PFSK-1 (cell line): ENCODE measurements at regions not wholly inside any gene's neighbourhood (a gene's known extent, or its start where the extent isn't known, plus 50 kb on each side); places are given as distances from the start of the nearest gene placed in this dataset.

Experiments
- FOXP2 ChIP-seq: optimal IDR thresholded peaks from 2 replicates; pipeline ENCODE3; 2011; ENCODE audit warnings: borderline replicate concordance, control low read depth, inconsistent platforms; ENCODE audit not compliant: insufficient read depth; ENCODE audit errors: extremely low read length, extremely low read depth
- POLR2AphosphoS5 ChIP-seq: IDR thresholded peaks from 2 replicates; pipeline ENCODE4 v1.6.1; 2012; ENCODE audit warnings: low read depth, mild to moderate bottlenecking, control low read depth, low read length, moderate library complexity
- SIN3A ChIP-seq: IDR thresholded peaks from 2 replicates; pipeline ENCODE4 v1.6.1; 2012; ENCODE audit warnings: mild to moderate bottlenecking, low read length, moderate library complexity, borderline replicate concordance; ENCODE audit not compliant: insufficient read depth
- TAF1 ChIP-seq: IDR thresholded peaks from 2 replicates; pipeline ENCODE4 v1.6.1; 2012; ENCODE audit warnings: low read length, control low read depth, borderline replicate concordance; ENCODE audit not compliant: insufficient read depth
- TF ChIP-seq, protein P1 (sequence below), 2 experiments: IDR thresholded peaks; 2 replicates each; pipeline versions ENCODE4 v1.6.1 to v1.8.0; 2011 to 2012; ENCODE audit warnings: low read depth in 2 of 2, low read length in 2 of 2, control low read depth in 1 of 2, inconsistent platforms in 1 of 2, mild to moderate bottlenecking in 1 of 2, moderate library complexity in 1 of 2; ENCODE audit not compliant: insufficient read depth in 1 of 2

DNA sequence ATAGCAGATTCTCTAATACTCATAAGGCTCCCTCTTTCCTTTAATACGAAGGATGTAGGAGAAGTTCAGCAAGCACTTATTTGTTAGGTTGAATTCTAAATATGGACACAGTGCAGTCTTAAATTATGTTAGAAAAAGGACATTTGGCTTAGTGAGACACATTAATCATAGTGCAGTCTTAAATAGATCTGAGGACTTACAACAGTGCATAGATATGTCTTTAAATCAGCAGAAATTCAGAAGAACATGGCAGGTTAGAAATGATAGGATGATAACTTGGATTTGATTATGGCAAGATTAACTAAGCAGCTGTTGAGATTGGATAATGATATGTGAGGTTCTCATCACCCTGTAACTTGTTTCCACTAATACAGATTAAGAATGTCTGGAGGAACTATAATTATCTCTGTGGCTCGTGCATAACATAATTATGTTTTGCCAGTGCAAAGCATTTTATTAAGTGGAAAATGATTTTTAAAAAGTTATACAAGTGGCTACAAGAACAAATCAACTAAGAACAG, 485.9 kb downstream of the USP25 start:
- no peak for TF ChIP-seq TAF1
- TF ChIP-seq, protein P1, sequence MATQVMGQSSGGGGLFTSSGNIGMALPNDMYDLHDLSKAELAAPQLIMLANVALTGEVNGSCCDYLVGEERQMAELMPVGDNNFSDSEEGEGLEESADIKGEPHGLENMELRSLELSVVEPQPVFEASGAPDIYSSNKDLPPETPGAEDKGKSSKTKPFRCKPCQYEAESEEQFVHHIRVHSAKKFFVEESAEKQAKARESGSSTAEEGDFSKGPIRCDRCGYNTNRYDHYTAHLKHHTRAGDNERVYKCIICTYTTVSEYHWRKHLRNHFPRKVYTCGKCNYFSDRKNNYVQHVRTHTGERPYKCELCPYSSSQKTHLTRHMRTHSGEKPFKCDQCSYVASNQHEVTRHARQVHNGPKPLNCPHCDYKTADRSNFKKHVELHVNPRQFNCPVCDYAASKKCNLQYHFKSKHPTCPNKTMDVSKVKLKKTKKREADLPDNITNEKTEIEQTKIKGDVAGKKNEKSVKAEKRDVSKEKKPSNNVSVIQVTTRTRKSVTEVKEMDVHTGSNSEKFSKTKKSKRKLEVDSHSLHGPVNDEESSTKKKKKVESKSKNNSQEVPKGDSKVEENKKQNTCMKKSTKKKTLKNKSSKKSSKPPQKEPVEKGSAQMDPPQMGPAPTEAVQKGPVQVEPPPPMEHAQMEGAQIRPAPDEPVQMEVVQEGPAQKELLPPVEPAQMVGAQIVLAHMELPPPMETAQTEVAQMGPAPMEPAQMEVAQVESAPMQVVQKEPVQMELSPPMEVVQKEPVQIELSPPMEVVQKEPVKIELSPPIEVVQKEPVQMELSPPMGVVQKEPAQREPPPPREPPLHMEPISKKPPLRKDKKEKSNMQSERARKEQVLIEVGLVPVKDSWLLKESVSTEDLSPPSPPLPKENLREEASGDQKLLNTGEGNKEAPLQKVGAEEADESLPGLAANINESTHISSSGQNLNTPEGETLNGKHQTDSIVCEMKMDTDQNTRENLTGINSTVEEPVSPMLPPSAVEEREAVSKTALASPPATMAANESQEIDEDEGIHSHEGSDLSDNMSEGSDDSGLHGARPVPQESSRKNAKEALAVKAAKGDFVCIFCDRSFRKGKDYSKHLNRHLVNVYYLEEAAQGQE (IDR thresholded peaks at IDR 0.05; ENCODE audit: insufficient read depth in 1 of 2, low read depth in 2 of 2, low read length in 2 of 2): no peak
- no peak for TF ChIP-seq POLR2AphosphoS5
- no peak for TF ChIP-seq FOXP2
- TF ChIP-seq SIN3A: no peak

DNA sequence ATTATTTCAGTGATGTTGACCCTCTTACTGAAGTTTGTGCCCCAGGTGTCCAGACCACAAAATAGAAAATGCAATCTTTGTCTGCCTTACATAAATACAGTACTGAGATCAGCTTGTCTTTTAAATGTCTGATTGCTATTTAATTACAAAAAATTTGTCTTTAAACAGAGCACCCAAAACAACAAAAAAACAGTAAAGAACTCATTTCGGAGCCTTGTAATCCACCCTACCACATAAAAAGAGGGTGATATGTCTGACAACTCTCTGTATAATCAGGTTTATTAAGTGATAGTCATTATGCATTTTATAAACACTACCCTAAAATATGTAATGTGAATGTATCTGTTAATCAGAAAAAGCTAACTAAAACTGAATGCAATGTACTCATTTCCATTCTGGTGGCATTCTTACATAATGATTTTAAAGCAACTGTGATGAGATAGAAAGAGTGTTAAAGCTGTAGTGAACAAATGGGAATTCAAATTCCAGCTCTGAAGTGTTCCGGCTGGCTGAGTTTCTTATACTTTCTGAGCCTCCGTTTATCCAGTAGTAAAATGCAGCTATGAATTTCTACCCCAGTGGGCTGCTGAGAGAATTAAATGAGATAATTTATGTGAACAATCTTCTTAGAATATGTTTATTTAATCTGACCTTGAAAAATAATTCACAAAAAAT, 486.6 kb downstream of the USP25 start:
- TF ChIP-seq FOXP2 (no peak), TAF1 (no peak), SIN3A (no peak), POLR2AphosphoS5 (no peak)
- TF ChIP-seq, protein P1 (IDR thresholded peaks at IDR 0.05; ENCODE audit: insufficient read depth in 1 of 2, low read depth in 2 of 2, low read length in 2 of 2): no peak

DNA sequence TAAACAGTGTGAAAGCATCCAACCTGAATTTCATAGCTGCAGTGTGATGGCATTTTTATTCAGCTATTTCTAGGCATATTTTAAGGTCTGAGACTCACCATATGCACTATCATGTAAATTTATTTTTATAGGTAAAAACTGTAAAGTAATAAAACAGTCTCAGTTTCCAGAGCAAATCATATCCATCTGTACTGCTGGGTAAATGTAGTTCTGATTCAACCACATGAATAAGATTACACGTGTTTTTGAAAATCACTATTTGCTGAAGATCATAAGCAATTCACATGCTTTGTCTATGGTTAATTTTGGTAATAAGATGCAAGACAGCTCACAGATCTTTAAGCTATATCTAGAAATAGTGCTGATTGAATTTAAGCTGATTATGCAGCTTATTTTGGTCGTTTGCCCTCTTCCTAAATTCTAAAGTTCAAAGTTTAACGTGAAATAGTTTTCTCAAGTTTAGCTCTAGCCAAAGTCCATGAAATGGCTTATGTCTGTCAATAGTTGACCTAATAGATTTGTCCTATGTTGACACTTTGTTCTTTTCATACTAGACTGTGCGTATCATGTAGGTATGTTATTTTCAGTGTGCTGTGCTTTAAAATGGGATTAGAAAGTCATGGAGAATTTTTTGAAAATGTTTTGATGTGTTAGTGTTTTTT, 489.0 kb downstream of the USP25 start:
- TF ChIP-seq, protein P1 (IDR thresholded peaks at IDR 0.05; ENCODE audit: insufficient read depth in 1 of 2, low read depth in 2 of 2, low read length in 2 of 2): no peak
- TF ChIP-seq POLR2AphosphoS5: no peak
- TF ChIP-seq TAF1: no peak

DNA sequence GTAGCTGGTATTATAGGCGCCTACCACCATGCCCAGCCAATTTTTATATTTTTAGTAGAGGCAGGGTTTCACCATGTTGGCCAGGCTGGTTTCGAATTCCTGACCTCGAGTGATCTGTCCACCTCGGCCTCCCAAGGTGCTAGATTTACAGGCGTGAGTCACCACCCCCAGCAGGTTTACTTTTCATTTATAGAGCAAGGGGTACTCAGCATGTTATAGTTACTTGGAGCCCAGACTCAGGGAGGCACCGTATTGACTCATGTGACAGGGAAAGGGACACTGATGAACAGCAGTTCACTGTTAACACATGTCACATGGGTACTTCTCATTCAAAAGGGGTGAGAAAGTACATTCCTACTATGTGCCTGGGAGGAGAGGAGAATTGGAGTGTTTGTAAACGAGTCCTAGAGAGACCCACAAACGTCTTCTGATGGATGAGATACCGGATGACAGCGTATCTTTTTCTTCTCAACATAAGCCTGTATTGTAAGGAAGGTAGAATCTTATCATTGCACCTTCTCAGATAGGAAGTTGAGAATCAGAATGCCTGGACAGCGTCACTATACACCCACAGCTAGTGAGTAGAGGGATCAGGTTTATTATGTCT, 510.0 kb downstream of the USP25 start:
- no peak for TF ChIP-seq POLR2AphosphoS5
- TF ChIP-seq, protein P1 (IDR thresholded peaks at IDR 0.05; ENCODE audit: insufficient read depth in 1 of 2, low read depth in 2 of 2, low read length in 2 of 2): no peak
- TF ChIP-seq FOXP2: no peak
- no peak for TF ChIP-seq SIN3A
- no peak for TF ChIP-seq TAF1
